Endodermal cell (in vitro differentiated cells): ENCODE measurements at regions not wholly inside any gene's neighbourhood (a gene's known extent, or its start where the extent isn't known, plus 50 kb on each side); places are given as distances from the start of the nearest gene placed in this dataset.

ENCODE experiments used
- DNase-seq: peaks from one replicate; pipeline ENCODE4 v3.0.0-alpha.2; 2017
- H3K27ac ChIP-seq: 2 replicates; pipeline ENCODE4 v1.5.1; 2013; ENCODE audit warnings: mild to moderate bottlenecking, low read depth, low read length, moderate library complexity
- H3K27me3 ChIP-seq: 2 replicates; pipeline ENCODE4 v1.6.1; 2013; ENCODE audit warnings: mild to moderate bottlenecking, low read length, moderate library complexity; ENCODE audit not compliant: insufficient read depth, control insufficient read depth, poor library complexity, severe bottlenecking
- H3K36me3 ChIP-seq: 2 replicates; pipeline ENCODE4 v1.7.0; 2013; ENCODE audit warnings: mild to moderate bottlenecking, low read length, moderate library complexity; ENCODE audit not compliant: control insufficient read depth, insufficient read depth
- H3K4me1 ChIP-seq: one replicate; pipeline ENCODE4 v1.7.0; 2013; ENCODE audit warnings: low read length; ENCODE audit not compliant: control insufficient read depth, insufficient read depth
- H3K4me3 ChIP-seq: 2 replicates; pipeline ENCODE4 v1.5.1; 2013; ENCODE audit warnings: mild to moderate bottlenecking, low read length, moderate library complexity
- H3K9ac ChIP-seq: 2 replicates; pipeline ENCODE4 v1.6.1; 2013; ENCODE audit warnings: mild to moderate bottlenecking, low read length, moderate library complexity; ENCODE audit not compliant: poor library complexity, severe bottlenecking; ENCODE audit errors: extremely low read depth
- H3K9me3 ChIP-seq: 2 replicates; pipeline ENCODE4 v1.6.1; 2013; ENCODE audit warnings: mild to moderate bottlenecking, low read length, moderate library complexity; ENCODE audit not compliant: control insufficient read depth
- H3K27ac Mint-ChIP-seq: 2 replicates; pipeline ENCODE4 v1.8.0; 2020; ENCODE audit warnings: mixed read lengths
- H3K27me3 Mint-ChIP-seq: 2 replicates; pipeline ENCODE4 v1.8.0; 2021; ENCODE audit warnings: mild to moderate bottlenecking, mixed read lengths; ENCODE audit not compliant: insufficient read depth
- H3K36me3 Mint-ChIP-seq: 2 replicates; pipeline ENCODE4 v1.8.0; 2020; ENCODE audit warnings: low read depth, mixed read lengths
- H3K4me1 Mint-ChIP-seq: 2 replicates; pipeline ENCODE4 v1.8.0; 2020; ENCODE audit warnings: mixed read lengths
- H3K4me3 Mint-ChIP-seq: 2 replicates; pipeline ENCODE4 v1.8.0; 2020; ENCODE audit warnings: mild to moderate bottlenecking, moderate library complexity, mixed read lengths
- H3K9me3 Mint-ChIP-seq: 2 replicates; pipeline ENCODE4 v1.8.0; 2020; ENCODE audit warnings: mild to moderate bottlenecking, mixed read lengths
- WGBS, 2 experiments: methylation state at CpG; one replicate each; pipeline versions ENCODE4 v1.1.5 to v1.1.7; 2013; ENCODE audit warnings: missing lambda C conversion rate in 2 of 2, mixed read lengths in 1 of 2; ENCODE audit not compliant: insufficient coverage in 1 of 2, insufficient read length in 1 of 2; 5-methylcytosine and 5-hydroxymethylcytosine counted together
- TF ChIP-seq, protein P1 (sequence below): fragments of 200-600 bp; sonication (generic); conservative IDR thresholded peaks from 2 replicates; pipeline ENCODE4 v1.5.0; 2021; ENCODE audit warnings: antibody characterized with exemption, mild to moderate bottlenecking

DNA sequence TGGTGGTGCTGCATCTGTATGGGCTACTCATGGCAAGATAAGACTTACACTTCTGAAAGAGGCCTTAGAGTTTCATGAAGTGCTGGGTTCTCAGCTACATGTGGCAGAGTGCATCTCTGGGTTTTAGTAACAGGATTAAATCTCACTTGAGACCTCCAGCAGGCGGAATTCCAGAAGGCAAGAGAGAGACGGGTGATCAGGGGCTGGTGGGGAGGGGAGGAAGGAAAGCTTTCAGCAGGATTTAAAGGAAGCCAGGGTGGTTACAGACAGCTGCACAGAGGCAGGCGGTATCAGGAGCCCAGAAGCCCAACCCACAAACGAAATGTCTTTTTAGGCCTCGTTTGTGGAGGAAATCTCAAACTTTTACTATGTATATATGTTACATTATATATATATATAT lies 56.2 kb upstream of the CD82 start:
- H3K4me3 Mint-ChIP-seq = no peak overlapping the region
- TF ChIP-seq, protein P1, sequence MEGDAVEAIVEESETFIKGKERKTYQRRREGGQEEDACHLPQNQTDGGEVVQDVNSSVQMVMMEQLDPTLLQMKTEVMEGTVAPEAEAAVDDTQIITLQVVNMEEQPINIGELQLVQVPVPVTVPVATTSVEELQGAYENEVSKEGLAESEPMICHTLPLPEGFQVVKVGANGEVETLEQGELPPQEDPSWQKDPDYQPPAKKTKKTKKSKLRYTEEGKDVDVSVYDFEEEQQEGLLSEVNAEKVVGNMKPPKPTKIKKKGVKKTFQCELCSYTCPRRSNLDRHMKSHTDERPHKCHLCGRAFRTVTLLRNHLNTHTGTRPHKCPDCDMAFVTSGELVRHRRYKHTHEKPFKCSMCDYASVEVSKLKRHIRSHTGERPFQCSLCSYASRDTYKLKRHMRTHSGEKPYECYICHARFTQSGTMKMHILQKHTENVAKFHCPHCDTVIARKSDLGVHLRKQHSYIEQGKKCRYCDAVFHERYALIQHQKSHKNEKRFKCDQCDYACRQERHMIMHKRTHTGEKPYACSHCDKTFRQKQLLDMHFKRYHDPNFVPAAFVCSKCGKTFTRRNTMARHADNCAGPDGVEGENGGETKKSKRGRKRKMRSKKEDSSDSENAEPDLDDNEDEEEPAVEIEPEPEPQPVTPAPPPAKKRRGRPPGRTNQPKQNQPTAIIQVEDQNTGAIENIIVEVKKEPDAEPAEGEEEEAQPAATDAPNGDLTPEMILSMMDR = no peak
- H3K4me1 Mint-ChIP-seq = peaks cover 2% of the 10 kb centered on the region
- WGBS, 2 experiments = 65 to 100% methylated on average over 1 to 2 of the region's 5 CpGs
- Histone ChIP-seq H3K4me1 (no peaks in the 10 kb centered on the region), H3K36me3 (no peaks in the 10 kb centered on the region), H3K27me3 (peaks cover 15% of the 10 kb centered on the region), H3K27ac (no peak overlapping the region), H3K9me3 (peaks cover 16% of the 10 kb centered on the region), H3K4me3 (no peak overlapping the region), H3K9ac (no peak overlapping the region)
- peaks cover 32% of the 10 kb centered on the region for H3K27me3 Mint-ChIP-seq
- no peak for DNase-seq
- H3K36me3 Mint-ChIP-seq = no peaks in the 10 kb centered on the region
- H3K9me3 Mint-ChIP-seq = peaks cover 2% of the 10 kb centered on the region
- no peak overlapping the region for H3K27ac Mint-ChIP-seq

DNA sequence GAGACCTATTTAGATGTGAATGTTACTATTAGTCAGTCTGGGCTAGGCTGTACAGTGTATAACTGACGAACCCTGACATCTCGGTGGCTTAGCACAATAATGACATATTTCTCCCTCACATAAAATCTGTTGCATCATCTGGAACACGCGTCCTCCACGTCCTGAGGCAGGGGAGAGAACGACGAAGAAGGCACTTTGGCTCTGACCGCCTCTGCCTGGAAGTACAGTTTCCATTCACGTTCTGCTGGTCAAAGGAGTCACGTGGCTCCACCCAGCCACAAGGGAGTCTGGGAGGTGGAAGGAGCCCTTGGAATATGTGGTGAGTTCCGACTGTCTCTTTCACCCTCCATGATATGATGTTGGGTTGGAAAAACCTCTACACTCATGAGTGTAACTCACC lies 55.1 kb upstream of the CD82 start:
- Histone ChIP-seq H3K4me3 (no peak overlapping the region), H3K36me3 (no peaks in the 10 kb centered on the region), H3K27me3 (peaks cover 15% of the 10 kb centered on the region), H3K9ac (no peak overlapping the region), H3K4me1 (no peaks in the 10 kb centered on the region), H3K27ac (no peak overlapping the region), H3K9me3 (peaks cover 6% of the 10 kb centered on the region)
- Mint-ChIP-seq H3K4me1 (peaks cover 2% of the 10 kb centered on the region), H3K27ac (no peak overlapping the region), H3K36me3 (no peaks in the 10 kb centered on the region), H3K4me3 (no peak overlapping the region), H3K27me3 (peaks cover 32% of the 10 kb centered on the region), H3K9me3 (peaks cover 2% of the 10 kb centered on the region)
- WGBS, 2 experiments = 91 to 94% methylated on average over 8 to 11 of the region's 11 CpGs
- TF ChIP-seq, protein P1 = no peak
- no peak for DNase-seq

DNA sequence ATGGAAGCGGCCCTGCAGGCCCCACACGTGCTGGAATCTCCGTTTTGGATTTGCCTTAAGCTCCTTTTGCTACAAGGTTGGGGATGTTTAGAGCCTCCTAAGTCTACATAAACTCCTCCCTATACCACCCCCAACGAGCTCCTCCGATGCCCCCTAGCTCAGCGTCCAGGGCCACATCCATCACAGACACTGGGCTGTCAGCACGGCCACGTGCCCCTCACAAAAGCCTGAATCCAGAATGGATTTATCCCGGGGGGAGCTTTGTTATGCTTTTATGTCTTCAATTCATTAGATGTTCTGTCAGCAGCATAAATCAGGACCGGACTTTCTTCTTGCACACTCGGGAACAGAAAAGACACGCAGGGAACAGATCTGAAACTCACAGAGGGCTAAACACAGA lies 52.6 kb upstream of the CD82 start:
- no peak overlapping the region for H3K4me3 ChIP-seq
- H3K36me3 ChIP-seq = no peaks in the 10 kb centered on the region
- no peak overlapping the region for H3K9ac ChIP-seq
- Mint-ChIP-seq H3K27me3 (peaks cover 28% of the 10 kb centered on the region), H3K4me1 (peaks cover 2% of the 10 kb centered on the region), H3K27ac (no peak overlapping the region), H3K9me3 (no peaks in the 10 kb centered on the region), H3K36me3 (no peaks in the 10 kb centered on the region), H3K4me3 (no peak overlapping the region)
- no peaks in the 10 kb centered on the region for H3K4me1 ChIP-seq
- 74 to 86% methylated on average over 7 to 12 of the region's 12 CpGs for WGBS, 2 experiments
- no peaks in the 10 kb centered on the region for H3K9me3 ChIP-seq
- no peak overlapping the region for H3K27ac ChIP-seq
- no peak for DNase-seq
- TF ChIP-seq, protein P1 = no peak
- peaks cover 15% of the 10 kb centered on the region for H3K27me3 ChIP-seq
